HG03103 (cell line): ENCODE measurements at regions not wholly inside any gene's neighbourhood (a gene's known extent, or its start where the extent isn't known, plus 50 kb on each side); places are given as distances from the start of the nearest gene placed in this dataset.

Source experiments
- ATAC-seq: cut with Tn5 transposase; IDR thresholded peaks from one replicate; pipeline ENCODE4 v1.9.1; 2021; ENCODE audit warnings: low read depth; ENCODE audit not compliant: unreplicated experiment

DNA sequence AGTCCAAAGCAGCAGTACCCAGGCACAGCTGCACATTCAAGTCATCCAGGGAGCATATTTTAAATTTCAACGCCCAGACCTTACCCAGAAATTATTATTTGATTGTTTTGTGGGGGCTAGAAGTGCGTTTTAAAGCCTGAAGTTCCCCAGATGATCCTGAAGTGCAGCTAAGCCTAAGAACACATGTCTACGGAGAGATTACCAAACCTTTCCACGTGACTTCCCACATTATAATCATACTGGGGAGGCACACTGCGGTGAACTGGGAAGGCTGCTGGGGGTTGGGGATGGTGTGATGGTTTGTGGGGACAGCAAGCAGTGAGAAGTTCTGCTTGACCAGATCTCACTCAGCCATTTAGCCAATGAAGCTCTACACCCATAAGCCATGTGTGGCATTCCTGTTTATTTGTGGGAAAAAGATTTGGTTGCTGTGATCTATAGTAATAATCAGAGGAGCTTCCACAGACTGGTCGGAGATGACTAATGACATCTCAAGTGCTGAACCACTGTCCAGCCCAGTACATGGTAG is 93.4 kb upstream of the CDH6 start:
- ATAC-seq = no peak

DNA sequence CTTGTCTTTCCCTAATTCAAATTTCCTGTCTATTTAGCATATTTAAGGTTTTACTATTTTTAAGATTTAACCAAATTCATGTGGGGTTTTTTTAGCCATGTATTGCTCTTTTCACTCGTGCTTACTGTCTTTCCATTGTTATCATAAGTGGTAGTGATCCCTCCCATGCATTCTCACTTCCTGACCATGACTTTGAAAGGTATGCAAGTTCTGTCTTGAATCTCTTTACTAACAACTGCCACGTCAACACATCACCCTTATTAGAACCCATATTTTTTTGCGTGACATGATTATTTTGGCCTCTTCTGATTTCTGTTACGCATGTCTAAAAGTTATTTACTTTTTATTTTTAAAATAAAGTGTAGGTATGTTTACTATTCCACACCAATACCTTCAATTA is 94.7 kb upstream of the CDH6 start:
- ATAC-seq = no peak

DNA sequence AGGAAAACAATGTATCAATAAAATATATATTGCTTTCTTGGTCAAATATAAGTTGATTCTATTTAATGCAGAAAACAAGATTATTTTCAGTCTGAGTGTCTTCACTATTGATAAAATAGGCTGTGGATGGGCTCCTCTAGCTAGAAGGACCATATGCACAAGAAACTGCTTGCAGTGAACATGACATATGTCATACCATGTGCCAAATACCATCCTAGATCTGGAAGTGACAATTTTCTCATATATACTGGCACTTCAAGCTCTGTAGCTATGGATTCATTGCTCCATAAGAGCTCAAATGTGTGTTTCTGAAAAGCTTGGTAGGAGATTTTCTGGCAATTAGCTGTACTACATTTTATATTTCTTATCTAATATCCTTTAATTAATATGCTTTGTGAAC is 95.6 kb upstream of the CDH6 start:
- no peak for ATAC-seq

DNA sequence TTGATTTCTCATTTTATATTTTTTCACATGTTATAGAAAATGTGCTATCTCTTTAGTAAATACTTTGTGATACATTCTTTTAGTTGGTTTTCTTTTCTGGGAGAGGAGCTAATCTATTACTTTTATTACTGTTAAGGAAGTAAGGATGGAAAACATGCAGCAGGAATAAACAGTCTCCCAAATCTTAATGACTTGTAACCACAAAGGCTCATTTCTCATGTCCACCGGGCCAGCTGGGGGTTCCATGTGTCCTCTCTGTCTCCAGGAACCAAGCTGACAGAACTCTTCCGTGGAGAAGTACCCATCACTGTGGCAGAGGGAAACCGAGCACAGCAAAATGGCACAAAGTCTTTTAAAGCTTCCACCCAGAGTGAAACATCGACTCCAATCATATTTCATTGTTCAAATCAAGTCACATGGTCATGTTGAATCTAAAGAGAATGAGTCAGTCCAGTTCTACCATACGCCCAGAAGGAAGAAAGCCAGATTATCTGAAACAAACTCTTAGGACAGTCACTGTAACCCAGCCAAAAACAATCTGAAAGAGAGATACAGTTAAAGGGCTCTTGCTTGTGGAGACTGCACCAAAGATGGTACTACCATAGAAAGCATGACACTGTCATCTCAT is 97.1 kb upstream of the CDH6 start:
- ATAC-seq = no peak

DNA sequence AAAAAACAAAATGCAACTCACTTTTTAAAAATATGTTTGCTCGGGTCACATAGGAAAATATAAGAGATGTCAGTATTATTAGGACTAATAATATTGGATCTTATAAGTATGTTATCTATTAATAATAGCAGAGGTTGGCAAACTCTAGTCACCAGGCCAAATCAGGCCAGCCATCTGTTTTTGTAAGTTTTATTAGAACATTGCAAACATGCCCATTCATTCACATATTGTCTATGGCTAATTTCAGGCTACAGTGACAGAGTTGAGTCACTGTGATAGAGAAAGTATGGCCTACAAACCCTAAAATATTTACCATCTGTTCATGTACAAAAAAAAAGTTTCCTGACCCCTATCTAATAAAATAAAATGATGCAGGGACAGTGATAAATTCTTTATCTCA is 97.7 kb upstream of the CDH6 start:
- no peak for ATAC-seq

DNA sequence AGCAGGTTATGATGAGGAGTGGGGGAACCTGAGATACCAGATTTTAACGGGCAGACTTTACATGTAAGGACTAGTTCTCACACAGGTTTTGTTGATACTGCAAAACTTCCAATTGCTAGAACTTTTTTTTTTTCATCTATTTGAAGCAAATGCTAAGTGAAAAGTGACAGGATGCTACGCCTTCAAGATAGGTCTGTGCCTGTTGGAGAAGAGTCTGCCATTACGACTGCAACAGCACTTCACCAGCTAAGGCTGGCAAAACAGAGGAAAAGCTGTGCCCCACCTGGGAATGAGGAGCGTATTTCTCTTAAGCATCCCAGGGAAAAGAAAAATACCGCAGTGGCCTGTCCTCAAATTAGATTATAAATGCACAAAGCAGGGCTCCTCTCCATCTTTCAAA is 102.0 kb upstream of the CDH6 start:
- no peak for ATAC-seq

DNA sequence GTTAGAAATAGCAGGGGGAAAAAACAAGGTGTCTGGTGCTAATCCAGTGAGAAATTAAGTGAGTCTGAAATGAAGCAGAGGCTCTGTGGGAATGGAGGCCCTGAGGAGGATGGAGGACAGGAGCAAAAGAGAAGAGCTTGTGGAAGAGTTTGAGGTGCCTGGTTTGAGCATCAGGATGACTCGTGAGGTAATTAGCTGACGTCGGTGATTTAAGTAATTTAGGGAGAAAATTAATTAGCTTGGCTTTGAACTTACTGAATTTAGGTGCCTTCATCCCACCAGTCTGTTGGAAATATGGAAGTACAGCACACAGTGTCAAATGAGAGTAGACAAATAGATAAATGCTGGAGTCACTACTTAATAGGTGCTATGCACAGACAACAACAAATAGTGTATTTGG is 103.0 kb upstream of the CDH6 start:
- ATAC-seq = no peak

DNA sequence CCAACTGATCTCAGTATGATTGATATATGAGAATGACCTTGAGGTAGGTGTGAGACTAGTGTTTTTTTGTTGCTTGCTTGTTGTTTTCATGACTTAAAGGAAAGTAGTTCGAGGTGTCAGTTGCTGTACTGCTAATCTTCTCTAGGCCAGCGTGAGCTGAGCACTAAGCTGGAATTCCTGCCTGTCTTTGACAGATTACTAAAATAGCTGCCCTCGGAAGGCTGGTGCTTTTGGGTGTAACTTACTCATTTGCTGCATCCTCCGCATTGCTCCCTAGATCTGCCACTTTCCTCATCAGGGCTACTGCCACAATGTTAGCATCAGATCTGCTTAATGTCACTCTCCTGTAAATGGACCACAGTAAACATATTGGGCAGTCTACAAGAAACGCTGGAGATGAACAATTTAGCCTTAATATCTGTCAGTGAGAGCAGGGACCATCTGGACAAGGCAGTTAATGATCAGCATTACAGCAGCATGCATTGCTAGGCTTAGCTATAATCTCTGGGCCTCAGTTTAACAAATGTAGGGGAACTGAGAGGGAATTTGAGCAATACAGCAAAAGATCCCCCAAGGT is 106.6 kb upstream of the CDH6 start:
- no peak for ATAC-seq

DNA sequence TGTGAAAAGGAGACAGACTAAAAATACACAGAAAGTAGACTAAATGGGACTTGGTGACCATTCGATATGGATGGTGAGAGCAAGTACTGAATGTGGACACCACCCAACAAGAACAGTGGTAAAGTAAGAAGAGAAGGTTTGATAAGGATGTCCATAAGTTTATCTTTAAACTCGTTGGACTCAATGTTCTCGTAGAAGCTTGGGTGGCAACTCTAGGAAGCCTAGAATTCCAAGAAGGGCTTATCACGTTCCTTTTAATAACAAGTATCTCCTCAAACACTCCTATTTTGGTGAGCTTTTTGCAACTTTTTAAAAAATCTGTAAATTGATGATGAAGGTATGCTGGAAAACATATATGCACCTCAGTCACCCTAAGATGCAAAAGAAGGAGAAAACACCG is 108.6 kb upstream of the CDH6 start:
- no peak for ATAC-seq

DNA sequence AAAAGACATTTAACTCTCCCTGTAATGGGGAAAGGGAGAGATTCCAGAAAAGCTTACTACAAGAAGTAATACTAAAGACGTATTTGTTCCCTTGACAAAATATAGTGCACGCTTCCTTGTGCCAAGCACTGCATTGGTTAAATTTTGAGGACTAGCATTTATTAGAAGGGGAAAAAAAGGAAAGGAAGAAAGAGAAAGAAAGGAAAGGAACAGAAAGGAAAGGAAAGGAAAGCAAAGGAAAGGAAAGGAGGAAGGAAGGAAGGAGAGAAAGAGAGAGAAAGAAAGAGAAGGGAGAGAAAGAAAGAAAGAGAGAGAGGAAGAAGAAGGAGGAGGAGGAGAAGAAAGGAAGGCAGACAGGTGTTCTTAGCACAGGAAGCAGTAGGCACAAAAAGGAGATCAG is 110.1 kb upstream of the CDH6 start:
- ATAC-seq = no peak

DNA sequence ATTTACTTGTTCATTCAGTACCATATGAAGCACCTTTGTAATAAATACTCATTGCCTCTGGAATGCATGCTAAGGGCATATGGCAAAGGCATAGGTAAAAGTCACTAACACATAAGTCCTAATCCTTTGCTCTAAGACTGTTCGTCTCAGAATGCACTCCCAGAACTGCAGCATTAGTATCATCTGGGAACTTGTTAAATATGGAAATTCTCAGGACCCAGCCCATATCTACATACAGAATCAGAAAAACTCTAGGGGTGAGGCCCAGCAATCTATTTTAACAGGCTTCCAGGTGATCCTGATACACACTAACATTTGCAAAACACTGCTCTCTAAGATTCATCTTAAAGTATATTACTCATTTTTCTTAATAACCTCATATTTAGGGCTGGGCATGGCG is 113.8 kb upstream of the CDH6 start:
- no peak for ATAC-seq

DNA sequence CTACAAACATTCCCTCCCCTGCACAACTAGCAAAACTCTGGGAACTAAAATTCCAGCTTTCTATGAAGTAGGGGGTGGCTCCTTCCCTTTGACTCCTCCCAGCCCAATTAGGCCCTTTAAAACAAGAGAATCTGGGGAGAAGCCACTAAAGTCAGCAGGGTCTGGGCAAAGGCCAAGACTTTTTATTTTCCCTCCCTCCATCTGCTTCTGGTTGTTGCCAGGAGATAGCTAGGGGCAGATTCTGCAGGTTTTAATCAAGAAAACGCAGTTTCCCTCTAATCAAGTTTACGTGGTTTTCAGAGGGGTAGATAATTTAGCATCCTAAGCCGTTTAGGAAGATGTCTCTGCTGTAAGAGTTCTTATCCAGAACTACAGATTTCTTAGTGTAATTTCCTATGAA is 114.5 kb upstream of the CDH6 start:
- ATAC-seq = no peak

DNA sequence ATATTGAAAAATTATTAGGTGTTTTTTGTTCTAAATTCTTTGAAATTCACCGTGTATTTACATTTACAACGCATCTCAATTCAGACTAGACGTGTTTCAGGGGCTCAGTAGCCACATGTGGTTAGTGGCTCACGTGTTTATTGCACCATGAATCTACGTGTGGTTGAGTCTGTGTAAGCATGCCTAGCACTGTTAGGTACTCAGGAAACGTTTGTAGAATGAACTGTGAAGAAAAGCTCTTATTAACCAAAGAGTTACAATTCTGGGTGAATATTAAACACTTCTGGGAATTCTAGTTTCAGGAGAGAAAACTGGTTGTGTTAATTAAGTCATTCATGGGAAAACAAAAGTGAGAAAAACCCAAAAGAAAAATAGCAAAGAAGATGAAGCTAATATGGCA is 117.5 kb upstream of the CDH6 start:
- ATAC-seq = no peak

DNA sequence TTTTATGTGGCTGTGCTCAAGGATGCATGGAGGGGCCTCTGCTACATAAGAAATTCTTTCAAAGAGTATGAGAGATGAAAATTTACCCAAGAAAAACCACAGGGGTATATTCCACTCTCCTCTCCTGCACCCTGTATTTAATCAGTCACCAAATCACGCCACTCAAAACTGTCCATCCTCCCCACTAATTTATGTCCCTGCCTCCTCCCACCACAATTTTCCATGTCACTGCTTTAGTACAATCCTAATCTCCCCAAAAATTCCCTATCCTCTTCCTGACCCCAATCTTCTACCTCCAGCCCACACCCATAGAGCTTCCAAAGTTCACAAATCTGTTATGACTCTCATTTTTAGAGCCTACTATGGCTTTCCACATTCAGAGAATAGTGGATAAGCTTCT is 125.2 kb upstream of the CDH6 start:
- ATAC-seq = no peak

DNA sequence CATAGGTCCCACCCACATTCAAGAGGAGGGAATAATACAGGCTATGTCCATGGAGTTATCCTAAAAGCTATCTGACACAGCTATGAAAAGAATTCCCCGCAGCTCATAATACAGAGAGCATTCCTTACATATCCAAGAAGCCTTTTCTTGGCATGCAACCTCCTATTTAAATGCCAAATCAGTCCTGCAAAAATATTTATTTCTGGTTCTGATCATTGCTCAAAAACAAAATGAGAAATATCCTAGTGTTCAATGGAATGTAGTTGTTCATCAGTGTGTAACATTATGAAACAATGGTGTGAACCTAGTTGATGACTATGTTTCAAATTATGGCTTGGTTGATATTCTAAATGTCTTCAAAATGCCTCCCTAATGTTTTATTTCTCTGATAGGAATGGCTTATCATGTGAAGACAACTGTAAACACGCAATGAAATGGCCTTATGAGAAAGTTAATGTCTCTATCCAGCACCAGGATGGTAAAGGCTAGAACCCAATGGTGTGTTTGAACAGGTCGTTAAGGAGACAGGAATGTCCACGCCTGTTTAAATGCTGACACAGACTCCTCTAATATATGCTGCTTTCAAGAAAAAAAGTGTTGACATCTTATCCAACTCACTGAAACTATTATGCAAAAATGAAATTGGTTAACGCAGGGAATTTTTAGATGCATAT is 126.7 kb upstream of the CDH6 start:
- ATAC-seq = no peak

DNA sequence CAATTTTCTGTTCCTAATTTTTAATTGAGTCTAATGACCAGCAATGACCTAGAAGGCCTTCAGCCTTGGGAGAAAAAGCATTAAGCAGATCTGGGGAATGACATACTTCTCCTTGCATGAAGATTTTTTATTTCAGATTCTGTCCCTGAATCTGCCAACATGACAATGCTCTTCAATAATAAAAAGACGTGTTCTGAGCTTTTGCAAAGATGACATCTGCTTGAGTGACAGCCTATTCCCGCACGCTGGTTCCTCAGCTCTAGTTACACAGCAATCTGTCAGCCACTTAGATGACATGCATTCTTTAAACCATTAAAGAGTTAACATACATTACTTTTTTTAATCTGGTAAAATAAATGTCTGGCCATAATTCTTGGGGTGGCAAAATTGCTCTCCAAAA is 129.3 kb upstream of the CDH6 start:
- ATAC-seq = no peak

DNA sequence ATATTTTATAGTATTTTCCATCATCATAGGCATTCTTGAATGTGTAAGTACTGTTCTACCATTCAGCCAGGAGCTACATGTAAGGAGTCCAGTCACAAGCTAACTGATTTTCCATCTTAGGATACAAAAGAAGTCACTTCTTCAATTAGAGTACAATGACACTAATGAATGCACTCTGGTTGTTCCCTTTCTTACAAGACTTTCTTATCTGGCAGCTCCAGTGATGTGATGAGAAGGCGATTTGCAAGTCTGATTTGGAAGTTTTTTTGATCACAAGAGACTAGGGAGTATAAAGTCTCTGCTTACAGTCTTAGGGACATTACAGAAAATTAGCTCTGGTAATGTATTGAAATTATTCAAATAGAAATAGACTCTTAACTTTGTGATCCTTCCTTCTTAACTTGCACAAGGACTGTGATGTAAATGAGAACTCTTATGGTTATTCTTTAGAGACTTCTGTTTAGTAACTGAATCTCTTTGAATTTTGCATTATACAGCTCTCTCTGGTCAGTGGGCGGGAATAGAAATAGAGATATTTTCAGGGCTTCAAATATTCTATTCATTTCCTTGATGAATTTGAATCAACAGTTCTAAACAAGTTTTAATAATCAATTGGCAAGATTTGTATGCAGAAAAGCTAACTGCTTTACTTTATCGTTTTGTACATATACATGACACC is 130.4 kb upstream of the CDH6 start:
- no peak for ATAC-seq

DNA sequence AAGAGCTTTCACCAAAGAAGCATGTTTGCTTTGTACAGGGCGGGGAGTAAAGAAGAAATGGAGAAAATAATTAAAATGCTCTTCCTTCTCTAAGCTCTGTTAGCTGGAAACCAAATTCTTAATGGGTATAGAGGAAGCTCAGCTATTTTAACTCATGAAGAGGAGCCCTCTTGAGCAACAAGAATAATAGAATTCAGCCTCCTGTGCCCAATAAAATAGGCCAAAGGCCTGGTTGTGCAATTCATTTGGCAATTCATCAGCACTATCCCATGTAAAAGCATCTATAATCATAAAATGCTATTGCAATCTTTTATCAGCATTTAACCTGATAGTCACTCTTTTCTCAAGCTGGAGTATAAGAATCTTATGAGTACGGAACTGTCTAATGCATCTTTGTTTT is 133.6 kb upstream of the CDH6 start:
- no peak for ATAC-seq

DNA sequence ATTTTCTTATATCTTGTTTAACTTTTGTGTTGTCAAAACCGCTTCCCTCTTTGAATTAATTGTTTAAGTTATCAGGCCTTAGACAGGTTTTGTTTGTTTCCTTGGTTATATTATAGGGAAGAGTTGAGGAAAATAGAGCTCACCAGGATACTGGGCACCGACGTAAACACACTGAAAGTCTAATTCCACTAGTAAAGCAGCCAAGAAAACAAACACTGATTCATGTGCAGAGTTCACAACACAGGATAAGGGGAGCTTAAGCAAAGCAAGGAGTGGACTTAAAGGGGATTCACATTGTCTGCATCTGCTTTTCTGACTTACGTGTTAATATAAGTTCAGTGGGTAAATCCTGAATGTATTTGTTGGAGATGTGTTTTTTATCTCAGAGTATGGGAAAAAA is 139.0 kb upstream of the CDH6 start:
- no peak for ATAC-seq

DNA sequence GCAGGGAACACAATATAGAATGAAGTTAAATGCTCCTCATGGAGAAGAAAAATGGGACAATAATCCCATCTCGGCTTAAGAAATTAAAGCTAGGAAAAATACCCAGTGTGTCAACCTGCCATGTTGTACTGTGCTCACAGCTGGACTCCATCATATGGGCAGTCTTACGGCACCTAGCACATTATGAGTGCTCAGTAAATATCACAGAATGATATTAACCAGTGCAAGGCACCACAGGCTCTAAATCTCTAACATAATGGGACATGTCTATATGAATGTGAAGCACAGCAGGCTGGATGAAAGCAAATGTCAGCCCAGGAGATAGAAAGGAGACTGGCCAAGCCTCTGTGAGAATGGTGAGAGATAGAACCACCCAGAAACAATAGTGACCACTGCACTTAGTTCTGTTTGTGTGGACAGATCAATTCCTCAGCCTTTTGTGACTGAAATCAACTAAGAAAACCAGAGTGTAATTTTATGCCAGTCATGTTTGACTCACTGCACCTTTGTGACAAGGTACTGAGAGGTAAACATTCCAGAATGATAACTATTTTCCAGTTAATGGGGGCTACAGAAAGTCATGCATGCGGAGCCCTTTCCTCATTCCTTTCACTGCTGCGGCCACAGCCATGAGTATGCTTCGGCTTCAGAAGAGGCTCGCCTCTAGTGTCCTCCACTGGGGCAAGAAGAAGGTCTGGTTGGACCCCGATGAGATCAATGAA is 140.4 kb upstream of the CDH6 start:
- ATAC-seq = no peak

DNA sequence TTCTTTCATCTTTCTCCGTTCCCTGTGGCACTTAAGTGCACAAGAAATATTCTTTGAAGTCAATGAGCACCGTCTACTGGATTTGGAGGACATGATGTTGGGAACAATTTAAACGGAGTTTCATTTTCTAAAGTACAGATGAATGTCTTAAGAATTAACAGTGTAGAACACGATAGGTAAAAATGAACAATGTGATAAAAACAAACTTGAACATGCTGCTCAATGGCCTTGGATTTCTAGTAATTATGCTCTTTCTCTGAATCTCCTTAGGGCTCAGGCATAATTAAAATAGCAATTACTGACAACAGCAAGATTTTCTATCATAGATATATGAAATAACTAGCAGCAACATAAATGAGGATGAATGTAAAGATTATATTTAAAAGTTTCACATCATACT is 142.2 kb upstream of the CDH6 start:
- no peak for ATAC-seq
